Karpas-422 (cell line): ENCODE measurements at regions not wholly inside any gene's neighbourhood (a gene's known extent, or its start where the extent isn't known, plus 50 kb on each side); places are given as distances from the start of the nearest gene placed in this dataset.

Experiments used
- DNase-seq: peaks from one replicate; pipeline ENCODE4 v3.0.0-alpha.2; 2015
- H2AFZ ChIP-seq: fragments of 200-600 bp; sonication (generic); 2 replicates; pipeline ENCODE4 v1.6.1; 2014; ENCODE audit warnings: antibody characterized with exemption, low read length, mixed read lengths
- H3K27ac ChIP-seq: fragments of 200-600 bp; sonication (generic); 2 replicates; pipeline ENCODE4 v1.5.1; 2014; ENCODE audit warnings: mild to moderate bottlenecking, low read length, moderate library complexity
- H3K27me3 ChIP-seq: fragments of 200-600 bp; sonication (generic); 2 replicates; pipeline ENCODE4 v1.6.1; 2014; ENCODE audit warnings: low read length, mixed read lengths
- H3K36me3 ChIP-seq: fragments of 200-600 bp; sonication (generic); 2 replicates; pipeline ENCODE4 v1.6.1; 2014; ENCODE audit warnings: low read length, mixed read lengths; ENCODE audit not compliant: insufficient read depth
- H3K4me1 ChIP-seq: fragments of 200-600 bp; sonication (generic); 2 replicates; pipeline ENCODE4 v1.6.1; 2014; ENCODE audit warnings: mild to moderate bottlenecking, low read length, mixed read lengths
- H3K4me2 ChIP-seq: fragments of 200-600 bp; sonication (generic); 2 replicates; pipeline ENCODE4 v1.6.1; 2014; ENCODE audit warnings: low read length, low read depth, mild to moderate bottlenecking; ENCODE audit not compliant: poor library complexity, severe bottlenecking
- H3K4me3 ChIP-seq: fragments of 200-600 bp; sonication (generic); 2 replicates; pipeline ENCODE4 v1.5.1; 2014; ENCODE audit warnings: mild to moderate bottlenecking, antibody characterized with exemption, low read length, mixed read lengths
- H3K79me2 ChIP-seq: fragments of 200-600 bp; sonication (generic); 2 replicates; pipeline ENCODE4 v1.6.1; 2014; ENCODE audit warnings: mild to moderate bottlenecking, low read length, mixed read lengths
- H3K9ac ChIP-seq: fragments of 200-600 bp; sonication (generic); 2 replicates; pipeline ENCODE4 v1.6.0; 2014; ENCODE audit warnings: low read length
- H3K9me2 ChIP-seq: fragments of 200-600 bp; sonication (generic), shearing (Covaris generic); replicated peaks from 2 replicates; pipeline ENCODE4 v1.6.0; 2014; ENCODE audit warnings: mild to moderate bottlenecking, low read length, moderate library complexity; ENCODE audit not compliant: insufficient read depth
- H3K9me3 ChIP-seq: fragments of 300-700, 200-600 bp; sonication (generic); 2 replicates; pipeline ENCODE4 v1.6.1; 2014; ENCODE audit warnings: low read length, mixed read lengths
- H4K20me1 ChIP-seq: fragments of 200-600 bp; sonication (generic); 2 replicates; pipeline ENCODE4 v1.6.1; 2014; ENCODE audit warnings: mild to moderate bottlenecking, antibody characterized with exemption, low read length, low read depth; ENCODE audit not compliant: insufficient read depth

- H3K9me3 ChIP-seq = no peaks in the 10 kb centered on the region
Measured at GRCh38 chr1:67536957-67537666, 106.9 kb upstream of the SERBP1 start.

GRCh38 chr1:67537667-67538018 is 107.4 kb upstream of the SERBP1 start:
- H3K9me2 ChIP-seq = no peaks in the 10 kb centered on the region
- peaks cover 16% of the 10 kb centered on the region for H3K4me1 ChIP-seq

More at GRCh38 chr1:67536957-67537666, 106.9 kb upstream of the SERBP1 start:
- no peak overlapping the region for H3K4me2 ChIP-seq
- no peaks in the 10 kb centered on the region for H3K27me3 ChIP-seq
- no peaks in the 10 kb centered on the region for H3K36me3 ChIP-seq
- H3K4me3 ChIP-seq = no peak overlapping the region
- no peaks in the 10 kb centered on the region for H3K9me2 ChIP-seq
- no peak for DNase-seq
- H3K27ac ChIP-seq = no peak overlapping the region
- H4K20me1 ChIP-seq = no peaks in the 10 kb centered on the region
- no peak overlapping the region for H3K9ac ChIP-seq
- H3K79me2 ChIP-seq = no peaks in the 10 kb centered on the region
- no peak overlapping the region for H2AFZ ChIP-seq
- H3K4me1 ChIP-seq = peaks cover 16% of the 10 kb centered on the region

GRCh38 chr1:67540025-67540732 is 110.0 kb upstream of the SERBP1 start:
- H3K4me2 ChIP-seq = no peak overlapping the region
- no peaks in the 10 kb centered on the region for H3K79me2 ChIP-seq
- DNase-seq = no peak
- peaks cover 12% of the 10 kb centered on the region for H3K4me1 ChIP-seq
- H3K9me3 ChIP-seq = no peaks in the 10 kb centered on the region
- no peak overlapping the region for H3K4me3 ChIP-seq
- no peaks in the 10 kb centered on the region for H4K20me1 ChIP-seq
- no peaks in the 10 kb centered on the region for H3K27me3 ChIP-seq
- H2AFZ ChIP-seq = no peak overlapping the region
- H3K9ac ChIP-seq = no peak overlapping the region
- H3K27ac ChIP-seq = no peak overlapping the region
- no peaks in the 10 kb centered on the region for H3K9me2 ChIP-seq
- H3K36me3 ChIP-seq = no peaks in the 10 kb centered on the region

More at GRCh38 chr1:67537667-67538018, 107.4 kb upstream of the SERBP1 start:
- Histone ChIP-seq H3K4me3 (no peak overlapping the region), H3K9me3 (no peaks in the 10 kb centered on the region), H3K4me2 (no peak overlapping the region), H3K36me3 (no peaks in the 10 kb centered on the region), H2AFZ (no peak overlapping the region), H4K20me1 (no peaks in the 10 kb centered on the region), H3K27me3 (no peaks in the 10 kb centered on the region), H3K79me2 (no peaks in the 10 kb centered on the region), H3K27ac (no peak overlapping the region), H3K9ac (no peak overlapping the region)
- DNase-seq = no peak

DNA sequence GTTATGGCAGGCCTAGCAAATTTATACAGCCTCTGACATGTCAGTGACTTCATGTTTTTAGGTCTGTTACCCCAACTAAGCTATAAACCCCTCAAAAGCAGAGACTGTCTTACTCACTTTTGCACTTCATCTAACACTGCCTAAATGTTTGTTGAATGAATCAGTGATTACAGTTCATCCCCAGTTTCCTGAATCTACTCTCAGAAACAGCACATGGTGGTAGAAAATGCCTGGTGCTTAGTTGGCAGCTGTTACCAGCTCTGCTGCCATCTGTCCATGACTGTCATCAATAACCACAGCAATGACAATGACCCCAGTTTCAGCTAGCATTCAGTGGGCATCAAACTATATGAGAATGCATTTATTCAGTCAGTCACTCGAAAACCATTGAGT is 110.5 kb upstream of the SERBP1 start:
- Histone ChIP-seq H3K4me3 (no peak overlapping the region), H3K4me2 (no peak overlapping the region), H3K36me3 (no peaks in the 10 kb centered on the region), H3K4me1 (peaks cover 10% of the 10 kb centered on the region), H3K27me3 (no peaks in the 10 kb centered on the region), H3K27ac (no peak overlapping the region), H2AFZ (no peak overlapping the region), H3K9me2 (no peaks in the 10 kb centered on the region), H3K9ac (no peak overlapping the region), H3K9me3 (no peaks in the 10 kb centered on the region), H4K20me1 (no peaks in the 10 kb centered on the region), H3K79me2 (no peaks in the 10 kb centered on the region)
- DNase-seq = no peak

DNA sequence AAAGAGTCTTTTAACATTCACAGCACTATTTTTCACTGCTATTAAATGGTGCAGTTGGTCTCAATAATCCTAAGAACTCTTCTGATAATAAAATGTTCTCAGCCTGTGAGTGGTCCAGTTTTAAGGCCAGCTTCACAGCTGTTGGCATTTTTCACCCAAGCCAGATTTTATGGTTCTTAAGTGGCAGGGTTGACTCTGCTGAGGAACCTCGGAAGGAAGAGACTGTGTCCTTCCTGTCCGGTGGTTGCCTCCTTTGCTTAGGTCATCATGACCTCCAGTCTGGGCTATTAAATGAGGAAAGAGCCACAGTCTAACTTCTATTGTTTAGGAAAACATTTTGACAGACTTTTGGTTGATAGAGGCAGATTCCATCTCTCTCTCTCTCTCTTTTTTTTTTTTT is 112.5 kb upstream of the SERBP1 start:
- DNase-seq = no peak
- H3K9me2 ChIP-seq = no peaks in the 10 kb centered on the region
- H3K36me3 ChIP-seq = no peaks in the 10 kb centered on the region
- H2AFZ ChIP-seq = no peak overlapping the region
- H4K20me1 ChIP-seq = no peaks in the 10 kb centered on the region
- H3K27ac ChIP-seq = no peak overlapping the region
- no peaks in the 10 kb centered on the region for H3K9me3 ChIP-seq
- no peaks in the 10 kb centered on the region for H3K79me2 ChIP-seq
- no peaks in the 10 kb centered on the region for H3K27me3 ChIP-seq
- H3K4me2 ChIP-seq = no peak overlapping the region
- H3K4me3 ChIP-seq = no peak overlapping the region
- peaks cover 3% of the 10 kb centered on the region; the same call in 1 of the 2 replicates for H3K4me1 ChIP-seq
- H3K9ac ChIP-seq = no peak overlapping the region

DNA sequence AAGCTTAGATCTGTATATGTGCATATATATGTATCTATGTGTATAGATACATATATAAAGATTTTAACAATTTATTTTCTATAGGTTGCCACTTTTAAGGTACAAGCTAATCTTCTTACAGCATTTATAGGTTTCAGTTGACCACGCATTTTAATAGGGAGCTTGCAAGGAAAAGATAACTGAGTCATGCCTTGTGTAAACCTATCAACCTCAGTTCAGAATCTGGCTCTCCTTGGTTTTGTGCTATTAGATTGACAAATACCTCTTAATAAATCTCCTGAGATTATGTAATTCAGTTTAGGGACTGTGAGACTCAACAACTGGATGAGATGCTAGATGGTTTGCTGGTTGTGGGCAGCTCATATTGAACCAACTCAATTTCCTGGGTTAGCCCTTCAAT is 114.7 kb upstream of the SERBP1 start:
- Histone ChIP-seq H3K27me3 (no peaks in the 10 kb centered on the region), H2AFZ (no peak overlapping the region), H3K4me3 (no peak overlapping the region), H3K79me2 (no peaks in the 10 kb centered on the region), H3K9me3 (no peaks in the 10 kb centered on the region), H4K20me1 (no peaks in the 10 kb centered on the region), H3K36me3 (no peaks in the 10 kb centered on the region), H3K4me1 (no peaks in the 10 kb centered on the region), H3K27ac (no peak overlapping the region), H3K9me2 (no peaks in the 10 kb centered on the region), H3K4me2 (no peak overlapping the region), H3K9ac (no peak overlapping the region)
- no peak for DNase-seq

- H3K36me3 ChIP-seq = no peaks in the 10 kb centered on the region
- no peak overlapping the region for H3K4me3 ChIP-seq
- H3K9me2 ChIP-seq = no peaks in the 10 kb centered on the region
- no peak overlapping the region for H3K4me2 ChIP-seq
- no peak overlapping the region for H3K9ac ChIP-seq
- no peaks in the 10 kb centered on the region for H3K27me3 ChIP-seq
- no peaks in the 10 kb centered on the region for H4K20me1 ChIP-seq
- no peak for DNase-seq
- no peaks in the 10 kb centered on the region for H3K9me3 ChIP-seq
- no peak overlapping the region for H2AFZ ChIP-seq
- H3K79me2 ChIP-seq = no peaks in the 10 kb centered on the region
- no peak overlapping the region for H3K27ac ChIP-seq
- H3K4me1 ChIP-seq = no peaks in the 10 kb centered on the region
Measured at GRCh38 chr1:67545364-67545763, 115.2 kb upstream of the SERBP1 start.

DNA sequence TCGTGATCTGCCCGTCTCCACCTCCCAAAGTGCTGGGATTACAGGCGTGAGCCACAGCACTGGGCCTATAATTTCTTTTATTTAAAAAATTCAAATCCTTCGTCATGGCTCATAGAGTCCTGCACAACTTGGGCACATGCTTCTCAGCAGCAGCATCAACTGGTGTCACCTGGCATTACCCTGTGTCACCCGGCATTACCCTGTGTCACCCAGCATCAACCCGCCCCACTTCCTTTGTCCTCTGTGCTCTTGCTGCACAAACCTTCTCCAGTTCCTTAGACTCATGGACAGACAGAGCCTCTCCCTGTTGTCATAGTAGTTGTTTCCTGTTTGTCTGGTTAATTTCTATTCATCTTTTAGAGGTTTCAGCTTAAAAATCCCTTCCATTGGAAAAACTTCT is 121.2 kb upstream of the SERBP1 start:
- Histone ChIP-seq H4K20me1 (no peaks in the 10 kb centered on the region), H3K9ac (no peak overlapping the region), H3K27me3 (no peaks in the 10 kb centered on the region), H3K9me2 (no peaks in the 10 kb centered on the region), H3K4me2 (no peak overlapping the region), H3K79me2 (no peaks in the 10 kb centered on the region), H3K27ac (no peak overlapping the region), H3K36me3 (no peaks in the 10 kb centered on the region), H2AFZ (no peak overlapping the region), H3K4me1 (peaks cover 53% of the 10 kb centered on the region), H3K9me3 (no peaks in the 10 kb centered on the region), H3K4me3 (no peak overlapping the region)
- DNase-seq = peak; percentile 74
